NCI-H460 (cell line): ENCODE measurements at regions not wholly inside any gene's neighbourhood (a gene's known extent, or its start where the extent isn't known, plus 50 kb on each side); places are given as distances from the start of the nearest gene placed in this dataset.

Experiments
- DNase-seq: peaks from one replicate; pipeline ENCODE4 v3.0.0-alpha.2; 2016; ENCODE audit warnings: low read depth; ENCODE audit errors: extremely low read depth

GRCh38 chr4:32429151-32429550 is 1709.0 kb downstream of the PCDH7 start:
- no peak for DNase-seq

- no peak for DNase-seq
Observed at GRCh38 chr4:32435308-32435707, 1715.1 kb downstream of the PCDH7 start.

GRCh38 chr4:32436816-32437215 is 1716.6 kb downstream of the PCDH7 start:
- DNase-seq: no peak

- DNase-seq: no peak
Observed at GRCh38 chr4:32440391-32440790, 1720.2 kb downstream of the PCDH7 start.

GRCh38 chr4:32454482-32454881 is 1734.3 kb downstream of the PCDH7 start:
- DNase-seq: no peak

- DNase-seq: no peak
Observed at GRCh38 chr4:32455231-32455630, 1735.1 kb downstream of the PCDH7 start.

- DNase-seq: no peak
Observed at GRCh38 chr4:32460972-32461371, 1740.8 kb downstream of the PCDH7 start.

GRCh38 chr4:32462944-32463343 is 1742.8 kb downstream of the PCDH7 start:
- no peak for DNase-seq

- DNase-seq: no peak
Observed at GRCh38 chr4:32470087-32470585, 1750.0 kb downstream of the PCDH7 start.

GRCh38 chr4:32472918-32473317 is 1752.7 kb downstream of the PCDH7 start:
- no peak for DNase-seq

- no peak for DNase-seq
Observed at GRCh38 chr4:32475710-32476109, 1755.5 kb downstream of the PCDH7 start.

- DNase-seq: no peak
Observed at GRCh38 chr4:32477518-32477917, 1757.3 kb downstream of the PCDH7 start.

GRCh38 chr4:32485956-32486355 is 1765.8 kb downstream of the PCDH7 start:
- DNase-seq: no peak

GRCh38 chr4:32488690-32489089 is 1768.5 kb downstream of the PCDH7 start:
- no peak for DNase-seq

GRCh38 chr4:32499171-32499570 is 1779.0 kb downstream of the PCDH7 start:
- DNase-seq: no peak

GRCh38 chr4:32503241-32503640 is 1783.1 kb downstream of the PCDH7 start:
- no peak for DNase-seq

GRCh38 chr4:32506067-32506466 is 1785.9 kb downstream of the PCDH7 start:
- no peak for DNase-seq

GRCh38 chr4:32519060-32519459 is 1798.9 kb downstream of the PCDH7 start:
- DNase-seq: no peak

- no peak for DNase-seq
Observed at GRCh38 chr4:32525420-32525819, 1805.3 kb downstream of the PCDH7 start.

- no peak for DNase-seq
Observed at GRCh38 chr4:32544846-32545245, 1824.7 kb downstream of the PCDH7 start.

GRCh38 chr4:32551943-32552342 is 1831.8 kb downstream of the PCDH7 start:
- no peak for DNase-seq

GRCh38 chr4:32560306-32560705 is 1840.1 kb downstream of the PCDH7 start:
- DNase-seq: no peak

- no peak for DNase-seq
Observed at GRCh38 chr4:32562010-32562409, 1841.8 kb downstream of the PCDH7 start.
